NCI-H187 (cell line): ENCODE measurements at regions not wholly inside any gene's neighbourhood (a gene's known extent, or its start where the extent isn't known, plus 50 kb on each side); places are given as distances from the start of the nearest gene placed in this dataset.
"Not testable (repeated sequence)": the region's sequence is repeated elsewhere in the genome, so short reads cannot be mapped to it uniquely, and the experiment has no call there.

Experiments used
- DNase-seq, 2 experiments: peaks; one replicate each; lab custom pipeline; 2025; lab: John Stamatoyannopoulos, UW

DNA sequence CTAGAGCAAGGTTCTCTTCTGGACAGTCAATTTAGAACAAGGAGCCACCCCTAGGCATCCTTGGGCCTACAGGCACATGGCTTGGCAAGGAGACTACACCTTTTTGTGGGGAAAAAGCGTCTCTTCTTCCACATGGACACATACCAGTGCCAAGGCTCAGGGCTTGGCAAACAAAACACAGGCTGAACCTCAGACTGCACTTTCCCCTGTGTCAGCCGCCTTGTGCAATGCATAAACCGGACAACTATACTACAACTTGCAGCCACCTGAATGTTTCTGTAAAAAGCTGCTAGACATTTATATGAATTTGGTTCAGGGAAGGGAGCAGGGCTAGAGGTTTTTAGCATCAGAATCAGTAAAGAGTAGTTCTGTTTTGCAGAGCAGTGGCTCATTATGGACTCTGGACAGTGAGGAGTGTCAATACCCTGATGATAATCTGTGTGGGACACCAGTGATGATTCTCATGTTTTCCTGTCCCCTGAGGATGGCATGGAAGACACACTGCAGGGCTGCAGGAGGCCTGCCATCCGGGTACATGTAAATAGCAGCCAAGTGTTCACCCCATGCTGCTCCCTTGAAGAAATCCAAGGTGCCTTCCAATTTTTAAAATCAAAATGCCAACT lies 118.9 kb downstream of the GATA3 start:
- DNase-seq: no peak

DNA sequence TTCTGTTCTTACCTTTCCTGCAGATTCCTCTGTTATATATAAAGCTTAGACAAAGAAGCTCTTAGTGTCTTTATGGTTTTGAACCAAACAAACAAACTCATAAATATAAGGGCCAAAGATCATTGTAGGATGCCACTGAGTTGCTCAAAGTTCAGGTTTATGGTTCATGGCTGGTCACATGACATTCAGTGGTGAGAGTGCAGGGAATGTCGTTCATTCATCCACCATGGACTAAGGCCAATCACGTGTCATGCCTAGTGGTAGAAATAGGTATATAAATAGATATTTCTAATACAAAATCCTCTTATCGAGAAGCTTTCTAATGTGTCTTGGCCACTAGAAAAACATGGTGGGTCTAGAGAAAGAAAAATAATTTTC lies 119.4 kb downstream of the GATA3 start:
- DNase-seq: no peak

DNA sequence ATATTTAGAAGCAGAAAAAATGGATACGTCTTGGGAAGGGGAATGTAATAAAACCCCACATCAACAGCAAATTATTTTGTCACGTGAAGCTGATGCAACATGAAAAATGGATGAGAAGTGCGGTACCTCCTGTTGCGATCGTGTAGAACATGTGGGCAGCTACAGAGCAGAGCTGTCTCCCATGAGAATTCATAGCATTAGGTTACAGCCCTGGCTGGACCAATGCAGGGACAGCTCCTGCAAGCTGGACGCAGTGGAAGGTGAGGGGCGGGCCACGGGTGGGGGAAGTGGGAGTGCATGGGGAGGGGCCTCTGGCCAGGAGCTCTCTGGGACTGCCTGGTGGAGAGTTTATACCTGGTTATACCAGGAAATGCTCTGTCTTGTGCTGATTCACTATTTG lies 120.3 kb downstream of the GATA3 start:
- DNase-seq: no peak

DNA sequence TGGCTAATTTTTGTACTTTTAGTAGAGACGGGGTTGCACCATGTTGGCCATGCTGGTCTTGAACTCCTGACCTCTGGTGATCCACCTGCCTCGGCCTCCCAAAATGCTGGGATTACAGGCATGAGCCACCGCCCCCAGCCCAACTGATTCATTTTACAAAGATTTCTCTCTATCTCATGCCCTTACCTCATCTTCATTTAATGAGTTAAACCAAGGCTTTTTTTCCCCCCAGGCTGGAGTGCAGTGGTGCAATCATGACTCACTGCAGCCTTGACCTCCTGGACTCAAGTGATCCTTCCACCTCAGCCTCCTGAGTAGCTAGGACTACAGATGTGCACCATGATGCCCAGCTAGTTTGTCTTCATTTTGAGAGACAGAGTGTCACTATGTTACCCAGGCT lies 123.0 kb downstream of the GATA3 start:
- DNase-seq: not testable (repeated sequence)

DNA sequence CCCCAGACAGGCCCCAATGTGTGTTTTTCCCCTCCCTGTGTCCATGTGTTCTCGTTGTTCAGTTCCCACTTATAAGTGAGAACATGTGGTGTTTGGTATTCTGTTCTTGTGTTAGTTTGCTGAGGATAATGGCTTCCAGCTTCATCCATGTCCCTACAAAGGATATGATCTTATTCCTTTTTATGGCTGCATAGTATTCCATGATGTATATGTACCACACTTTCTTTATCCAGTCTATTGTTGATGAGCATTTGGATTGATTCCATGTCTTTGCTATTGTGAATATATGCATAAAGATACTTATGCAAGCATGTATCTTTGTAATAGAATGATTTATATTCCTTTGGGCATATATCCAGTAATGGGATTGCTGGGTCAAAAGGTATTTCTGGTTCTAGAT lies 125.3 kb downstream of the GATA3 start:
- not testable (repeated sequence) for DNase-seq

DNA sequence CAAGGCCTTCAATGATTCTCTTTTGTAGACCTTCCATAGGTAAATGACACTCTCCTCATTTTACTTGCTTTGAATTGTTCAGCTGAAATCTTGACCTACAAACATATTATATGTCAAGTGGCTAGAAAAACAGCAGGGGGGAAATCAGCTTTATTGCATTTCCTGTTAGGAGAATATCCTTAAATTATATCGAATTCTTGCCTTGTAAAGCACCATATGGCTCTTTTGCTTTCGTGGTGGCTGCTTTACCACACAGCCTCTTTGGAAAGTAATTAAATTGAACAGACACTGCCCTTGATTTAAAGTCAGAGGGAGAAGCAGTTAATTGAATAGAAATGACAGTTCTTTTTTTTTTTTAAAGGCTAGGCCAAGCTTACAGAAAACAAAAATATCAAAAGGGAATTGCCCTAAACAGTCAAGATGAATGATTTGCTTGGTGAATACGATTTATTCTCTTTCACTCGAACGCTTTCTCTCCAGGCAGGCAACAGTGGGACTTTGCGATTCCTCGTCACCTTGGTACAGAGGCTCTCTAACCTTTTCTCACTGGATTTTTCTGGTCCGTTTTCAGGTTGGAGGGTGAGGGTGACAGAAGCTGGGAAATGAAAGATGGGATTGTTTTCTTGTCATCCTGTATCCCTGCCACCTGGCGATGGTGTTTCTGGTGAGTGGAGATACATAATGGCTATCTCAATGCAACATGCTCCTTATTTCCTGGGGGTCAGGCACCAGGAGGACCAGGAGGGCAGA lies 126.0 kb downstream of the GATA3 start:
- no peak for DNase-seq

DNA sequence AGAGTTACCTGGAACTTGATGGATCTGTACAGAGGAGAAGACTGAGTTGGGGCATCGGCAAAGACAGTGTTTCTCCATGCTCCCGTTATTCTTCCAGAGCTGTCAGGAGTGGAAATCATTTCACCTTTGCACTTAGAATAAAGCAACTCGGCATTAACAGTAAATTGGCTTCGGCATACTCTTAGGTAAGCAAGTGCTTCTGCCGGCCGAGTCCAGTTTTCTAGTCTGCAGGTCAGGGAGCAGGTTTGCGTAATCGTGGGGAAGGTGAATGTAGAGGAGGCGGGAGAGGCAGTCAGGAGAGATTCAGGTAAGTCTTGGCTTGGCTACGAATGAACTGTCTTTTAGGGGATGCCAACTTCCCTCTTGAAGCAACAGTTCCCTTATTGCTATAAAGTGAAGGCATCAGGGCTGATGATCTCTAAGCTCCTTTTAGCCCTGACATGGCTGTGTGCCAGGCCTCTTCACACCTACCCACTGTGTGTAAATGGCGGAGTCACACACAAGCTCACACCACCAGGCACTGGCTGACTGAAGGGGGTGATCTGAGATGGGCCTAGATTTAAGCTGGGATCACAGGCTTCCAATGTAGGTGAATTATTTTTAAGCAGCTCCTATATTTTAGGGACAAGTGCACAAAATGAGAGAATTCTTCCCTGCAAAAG lies 127.1 kb downstream of the GATA3 start:
- no peak for DNase-seq

DNA sequence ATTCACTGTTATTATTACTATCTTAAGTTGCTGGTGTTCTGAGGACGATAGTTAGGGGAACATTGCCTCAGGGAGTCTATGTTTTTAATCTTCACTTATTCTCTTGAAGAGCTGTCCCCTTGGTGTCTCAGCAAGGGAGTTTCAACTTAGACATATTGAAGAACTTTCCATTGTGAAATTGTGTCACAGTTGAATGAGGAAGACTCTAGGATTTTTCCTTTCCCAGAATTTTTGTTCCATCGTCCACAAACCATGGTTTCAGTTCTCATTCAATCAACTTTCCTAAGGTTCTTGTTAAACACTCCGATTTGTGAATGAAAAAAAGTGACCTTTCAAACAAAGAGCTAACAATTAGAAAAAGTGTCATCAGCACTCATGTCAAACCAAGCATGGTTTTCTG lies 128.3 kb downstream of the GATA3 start:
- no peak for DNase-seq

DNA sequence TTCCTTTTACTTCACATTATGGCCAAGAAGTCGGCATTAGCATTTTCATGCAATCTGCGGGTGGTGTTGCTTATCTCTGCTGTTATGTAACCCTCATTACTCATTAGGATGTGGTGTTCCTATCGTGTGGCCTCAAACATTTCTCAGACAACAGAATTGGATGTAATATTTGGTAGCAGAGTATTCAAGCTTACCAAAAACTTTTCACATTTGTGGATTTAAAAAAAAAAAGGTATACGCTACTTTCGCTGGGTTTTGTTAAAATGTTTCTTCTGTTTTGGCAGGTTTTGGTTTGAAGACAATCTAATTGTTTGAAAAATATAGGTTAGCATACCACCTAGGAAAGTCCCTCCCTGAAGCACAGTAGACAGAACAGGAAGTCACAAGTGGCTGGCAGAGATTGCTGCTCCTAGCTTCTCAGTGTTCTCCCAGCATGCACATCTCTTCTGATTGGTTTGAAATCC lies 128.8 kb downstream of the GATA3 start:
- no peak for DNase-seq

DNA sequence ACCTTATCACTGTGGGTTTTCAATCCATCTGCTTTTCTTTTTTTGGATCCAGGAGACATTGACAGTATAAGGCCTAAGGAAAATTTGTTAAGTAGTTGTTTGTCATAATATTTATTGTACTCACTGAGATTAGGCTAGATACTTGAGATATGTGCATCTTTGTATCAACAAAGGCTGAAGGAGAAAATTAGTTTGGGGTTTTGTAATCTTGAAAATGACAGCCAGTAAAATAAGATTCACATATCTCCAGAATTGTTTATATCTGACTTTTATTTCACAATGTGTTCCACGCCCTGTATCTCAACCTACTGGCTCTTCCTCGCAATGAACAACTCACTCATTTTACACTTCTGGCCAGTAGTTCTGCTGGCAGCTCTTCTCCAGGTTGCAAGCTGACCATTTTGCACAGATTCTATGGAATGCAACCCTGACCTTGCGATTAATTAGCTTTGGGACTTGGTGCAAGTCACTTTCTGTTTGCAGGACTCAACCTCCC lies 132.7 kb downstream of the GATA3 start:
- no peak for DNase-seq

DNA sequence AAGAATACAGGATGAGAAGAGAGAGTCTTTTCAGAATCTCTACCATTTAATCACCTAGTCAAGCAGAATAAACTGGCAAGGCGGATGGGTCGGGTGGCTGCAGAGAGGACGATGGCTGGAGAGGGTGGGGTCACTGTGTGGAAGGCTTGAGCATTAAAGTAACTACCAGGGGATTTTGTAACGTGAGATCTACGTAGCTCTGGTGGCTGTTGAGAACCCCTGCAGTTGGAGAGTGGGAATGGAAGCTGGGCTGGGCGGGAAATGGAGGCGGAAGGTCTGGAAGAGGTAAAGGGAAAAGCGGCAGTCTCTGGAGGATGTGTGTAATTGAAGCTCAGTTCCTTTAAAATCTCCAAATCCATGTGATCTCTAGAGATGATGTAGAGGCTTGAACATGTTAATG lies 135.0 kb downstream of the GATA3 start:
- DNase-seq: no peak

DNA sequence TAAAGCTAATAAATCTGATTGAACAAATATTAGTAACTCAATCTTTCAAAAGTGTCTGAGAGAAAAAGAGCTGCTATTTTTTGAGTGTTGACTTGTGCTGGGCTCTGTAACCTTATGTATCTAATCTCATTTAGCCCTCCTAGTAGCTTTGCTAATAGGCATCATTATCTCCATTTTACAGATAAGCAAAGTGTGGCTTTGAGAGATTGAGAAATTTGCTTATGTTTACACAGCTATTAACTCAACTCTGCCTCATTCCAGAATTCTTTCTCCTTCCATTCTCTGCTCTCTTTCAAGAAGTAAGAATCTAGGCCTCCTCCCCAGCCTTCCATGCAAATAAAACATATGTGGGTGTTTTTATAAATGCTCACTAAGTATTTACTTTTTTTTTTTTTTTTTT lies 137.8 kb downstream of the GATA3 start:
- no peak for DNase-seq

DNA sequence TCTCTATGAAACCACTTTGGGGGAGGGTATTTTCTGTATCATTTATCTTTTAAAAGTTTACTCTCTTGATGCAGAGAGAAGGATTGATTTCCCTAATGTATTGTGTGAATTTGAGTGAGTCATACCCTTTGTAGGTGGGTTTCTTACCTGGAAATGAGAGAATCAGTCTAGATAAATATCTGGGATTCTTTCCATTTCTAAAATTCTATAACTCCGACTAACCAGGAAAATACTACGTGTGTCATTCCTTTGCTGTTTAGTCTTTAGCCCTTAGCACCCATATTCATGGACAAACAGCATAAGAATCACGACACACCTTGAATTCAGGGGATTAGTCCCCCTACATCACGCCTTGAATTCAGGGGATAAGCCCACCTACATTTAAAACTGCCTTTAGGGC lies 139.1 kb downstream of the GATA3 start:
- DNase-seq: no peak

DNA sequence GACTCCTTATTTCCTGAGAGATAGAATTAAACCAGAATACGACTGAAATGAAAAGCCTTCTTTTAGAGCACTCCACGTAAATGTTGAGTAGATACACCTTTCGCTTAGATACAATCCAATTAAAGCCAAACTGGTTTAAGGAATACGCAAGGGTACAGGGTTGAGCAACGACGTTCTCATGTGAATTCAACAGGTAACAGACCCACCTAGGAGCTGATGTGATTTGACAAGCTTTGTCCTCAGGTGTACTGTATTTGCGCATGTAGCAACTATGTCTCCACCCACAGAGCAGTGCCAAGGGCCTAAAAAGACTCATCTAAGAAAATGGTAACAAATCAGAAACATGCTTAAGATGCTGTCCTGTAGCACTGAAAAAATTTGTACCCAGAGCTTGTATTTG lies 139.6 kb downstream of the GATA3 start:
- no peak for DNase-seq

DNA sequence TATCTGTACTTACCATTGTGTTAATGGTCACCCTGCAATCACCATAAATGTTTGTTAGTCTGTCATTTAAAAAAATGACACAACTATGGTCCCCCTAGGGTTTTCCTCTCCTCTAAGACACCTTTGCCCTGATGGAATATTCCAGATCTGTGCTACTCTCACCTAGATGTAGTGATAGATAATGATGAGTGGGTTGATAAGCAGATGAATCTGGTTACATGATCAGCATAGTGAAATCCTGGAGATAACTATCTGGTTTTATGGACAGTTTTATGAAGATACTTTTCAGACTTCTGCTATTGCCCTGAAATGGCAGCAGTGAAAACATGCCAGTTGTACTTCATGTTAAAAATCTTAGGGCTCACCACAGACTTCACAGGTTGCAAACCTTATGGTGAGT lies 152.4 kb downstream of the GATA3 start:
- no peak for DNase-seq

DNA sequence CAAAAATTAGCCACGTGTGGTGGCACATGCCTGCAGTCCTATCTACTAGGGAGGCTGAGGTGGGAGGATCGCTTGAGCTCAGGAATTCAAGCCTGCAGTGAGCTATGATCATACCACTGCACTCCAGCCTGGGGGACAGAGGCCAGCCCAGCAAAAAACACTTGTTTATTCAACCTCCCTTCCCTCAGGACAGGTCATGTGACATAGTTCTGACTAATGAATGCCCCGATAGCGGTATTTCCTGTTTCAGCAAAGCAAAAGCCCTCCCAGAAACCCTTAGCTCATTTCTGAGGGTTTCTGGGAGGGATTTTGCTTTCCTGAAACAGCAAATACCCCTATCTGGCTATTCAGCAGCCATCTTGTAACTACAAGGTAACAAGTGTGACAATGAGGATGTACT lies 157.1 kb downstream of the GATA3 start:
- no peak for DNase-seq

DNA sequence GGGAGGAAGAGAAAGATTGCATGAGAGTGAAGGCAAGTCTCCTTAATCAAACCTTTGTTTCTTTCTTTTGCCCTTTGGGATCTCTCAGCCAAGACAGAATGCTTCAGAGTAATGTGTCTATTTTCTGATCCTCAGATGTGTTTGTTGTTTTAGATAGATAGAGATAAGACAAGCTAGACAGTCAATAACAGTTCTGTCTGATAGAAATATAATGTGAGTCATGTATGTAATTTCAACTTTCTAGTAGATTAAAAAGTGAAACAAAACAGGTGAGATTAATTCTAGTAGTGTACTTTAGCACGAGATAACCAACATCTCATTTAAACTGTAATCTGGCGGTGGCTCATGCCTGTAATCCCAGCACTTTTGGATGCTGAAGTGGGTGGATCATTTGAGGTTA lies 159.2 kb downstream of the GATA3 start:
- DNase-seq: no peak

DNA sequence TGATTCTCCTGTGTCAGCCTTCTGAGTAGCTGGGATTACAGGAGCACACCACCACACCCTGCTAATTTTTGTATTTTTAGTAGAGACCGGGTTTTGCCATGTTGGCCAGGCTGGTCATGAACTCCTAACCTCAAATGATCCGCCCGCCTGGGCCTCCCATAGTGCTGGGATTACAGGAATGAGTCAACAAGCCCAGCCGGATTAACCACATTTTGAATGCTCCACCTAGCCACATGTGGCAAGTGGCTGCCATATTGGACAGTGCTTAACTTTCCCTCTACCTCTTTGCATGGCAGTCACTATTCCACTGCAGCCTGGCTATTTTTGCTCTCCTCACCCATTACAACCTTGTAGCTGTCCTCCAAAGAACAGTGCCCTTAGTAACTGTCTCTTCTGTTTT lies 160.1 kb downstream of the GATA3 start:
- no peak for DNase-seq

DNA sequence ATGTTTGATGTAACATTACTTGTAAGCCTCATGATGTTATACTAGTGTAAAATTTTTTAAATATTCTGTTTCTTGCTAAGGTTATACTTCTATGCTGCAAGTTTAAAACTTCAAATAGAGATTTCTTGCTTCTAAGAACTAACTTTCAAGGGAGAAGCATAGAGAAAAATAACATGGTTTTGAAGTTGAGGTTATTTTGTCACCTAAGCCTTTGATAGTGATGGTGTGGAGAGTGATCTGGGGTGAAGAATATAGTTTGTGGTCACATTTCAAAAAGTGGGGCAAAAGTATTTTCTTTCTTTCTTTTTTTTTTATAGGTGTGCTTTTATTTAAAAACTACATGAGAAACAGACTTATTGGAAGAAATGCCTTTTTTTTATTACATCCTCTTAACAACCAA lies 162.4 kb downstream of the GATA3 start:
- no peak for DNase-seq

DNA sequence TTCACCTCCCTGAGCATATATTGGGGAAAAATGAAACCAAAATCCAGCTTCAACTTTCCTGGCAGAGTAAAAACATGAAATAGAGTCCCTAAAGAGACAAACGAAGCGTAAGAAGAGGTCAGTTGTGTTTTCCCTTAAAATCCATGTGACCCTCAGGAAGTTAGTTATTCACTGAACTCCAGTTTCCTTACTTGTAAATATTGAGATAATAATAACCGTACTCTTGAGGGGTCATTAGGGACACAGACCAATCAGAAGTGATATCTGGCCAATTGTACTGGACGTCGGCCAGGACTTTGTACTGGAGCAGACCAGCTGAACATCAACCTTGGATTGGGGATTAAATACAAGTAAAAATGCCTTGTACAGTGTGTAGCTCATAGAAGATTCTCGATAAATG lies 167.0 kb downstream of the GATA3 start:
- DNase-seq: no peak

DNA sequence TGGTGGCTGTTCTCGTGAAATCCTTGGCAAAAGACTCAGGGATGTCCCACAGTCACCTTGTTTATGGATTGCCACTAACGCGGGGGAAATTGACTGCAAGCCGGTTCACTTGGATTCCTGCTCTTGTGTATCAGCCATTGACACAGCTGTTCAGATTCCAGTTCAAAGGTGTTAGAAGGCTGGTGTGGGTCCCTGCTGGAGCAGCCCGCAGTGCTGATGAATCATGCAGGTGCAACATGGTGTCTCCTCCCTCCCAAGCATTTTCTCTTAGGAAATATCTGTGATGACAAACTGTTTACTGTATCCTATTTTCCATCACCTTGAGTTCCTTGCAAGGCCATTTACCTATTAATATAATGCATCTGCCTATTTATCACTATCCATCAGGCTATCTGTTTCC lies 170.1 kb downstream of the GATA3 start:
- no peak for DNase-seq

DNA sequence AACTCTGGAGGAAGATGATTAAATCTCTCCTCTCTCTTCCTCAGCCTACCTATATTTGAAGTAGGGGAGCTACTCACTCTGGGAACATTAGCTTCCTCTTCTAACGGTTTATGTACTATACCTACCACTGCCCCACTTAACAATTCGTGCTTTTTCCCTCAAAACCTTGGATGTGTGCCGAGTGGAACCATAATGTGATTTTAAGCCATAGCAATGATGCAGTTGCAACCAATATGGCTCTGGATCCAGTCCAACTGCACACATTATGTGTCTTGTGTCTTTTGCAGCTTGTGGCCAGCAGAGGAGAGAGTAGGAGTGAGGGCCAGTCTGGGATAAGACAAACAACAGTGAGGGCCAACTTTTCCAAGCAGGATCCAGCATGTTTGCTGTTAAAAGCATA lies 170.7 kb downstream of the GATA3 start:
- no peak for DNase-seq

DNA sequence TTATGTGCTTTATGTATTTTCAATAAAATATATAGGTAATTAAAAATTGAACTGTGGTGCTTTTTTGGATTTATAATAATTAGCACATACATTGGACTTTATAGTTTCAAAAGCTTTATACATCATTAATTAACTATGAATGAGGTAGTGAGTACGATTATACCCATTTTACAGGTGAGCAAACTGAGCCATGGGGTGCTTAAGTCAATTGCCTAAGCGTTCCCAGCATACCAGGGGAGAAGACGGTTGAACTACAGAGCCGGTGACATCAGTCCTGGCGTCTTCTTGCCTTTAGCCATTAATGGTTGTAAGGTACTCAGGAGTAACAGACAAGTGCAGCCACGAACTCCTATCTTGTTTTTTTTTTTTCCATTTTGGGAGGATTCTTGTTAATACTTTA lies 172.8 kb downstream of the GATA3 start:
- no peak for DNase-seq
